IPS-NIHi7 (cell line): ENCODE measurements at regions not wholly inside any gene's neighbourhood (a gene's known extent, or its start where the extent isn't known, plus 50 kb on each side); places are given as distances from the start of the nearest gene placed in this dataset.
"Not testable (repeated sequence)": the region's sequence is repeated elsewhere in the genome, so short reads cannot be mapped to it uniquely, and the experiment has no call there.

Experiments
- DNase-seq: peaks from one replicate; pipeline ENCODE4 v3.0.0; 2012; ENCODE audit warnings: mixed read lengths; ENCODE audit errors: extremely low spot score

GRCh38 chr5:12578803-12579202 lies 674.6 kb upstream of the CTNND2 start:
- DNase-seq: not testable (repeated sequence)

DNA sequence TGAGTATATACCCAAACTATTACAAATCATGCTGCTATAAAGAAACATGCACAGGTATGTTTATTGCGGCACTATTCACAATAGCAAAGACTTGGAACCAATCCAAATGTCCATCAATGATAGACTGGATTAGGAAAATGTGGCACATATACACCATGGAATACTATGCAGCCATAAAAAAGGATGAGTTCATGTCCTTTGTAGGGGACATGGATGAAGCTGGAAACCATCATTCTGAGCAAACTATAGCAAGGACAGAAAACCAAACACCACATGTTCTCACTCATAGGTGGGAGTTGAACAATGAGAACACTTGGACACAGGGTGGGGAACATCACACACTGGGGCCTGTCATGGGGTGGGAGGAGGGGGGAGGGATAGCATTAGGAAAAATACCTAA lies 672.7 kb upstream of the CTNND2 start:
- not testable (repeated sequence) for DNase-seq

DNA sequence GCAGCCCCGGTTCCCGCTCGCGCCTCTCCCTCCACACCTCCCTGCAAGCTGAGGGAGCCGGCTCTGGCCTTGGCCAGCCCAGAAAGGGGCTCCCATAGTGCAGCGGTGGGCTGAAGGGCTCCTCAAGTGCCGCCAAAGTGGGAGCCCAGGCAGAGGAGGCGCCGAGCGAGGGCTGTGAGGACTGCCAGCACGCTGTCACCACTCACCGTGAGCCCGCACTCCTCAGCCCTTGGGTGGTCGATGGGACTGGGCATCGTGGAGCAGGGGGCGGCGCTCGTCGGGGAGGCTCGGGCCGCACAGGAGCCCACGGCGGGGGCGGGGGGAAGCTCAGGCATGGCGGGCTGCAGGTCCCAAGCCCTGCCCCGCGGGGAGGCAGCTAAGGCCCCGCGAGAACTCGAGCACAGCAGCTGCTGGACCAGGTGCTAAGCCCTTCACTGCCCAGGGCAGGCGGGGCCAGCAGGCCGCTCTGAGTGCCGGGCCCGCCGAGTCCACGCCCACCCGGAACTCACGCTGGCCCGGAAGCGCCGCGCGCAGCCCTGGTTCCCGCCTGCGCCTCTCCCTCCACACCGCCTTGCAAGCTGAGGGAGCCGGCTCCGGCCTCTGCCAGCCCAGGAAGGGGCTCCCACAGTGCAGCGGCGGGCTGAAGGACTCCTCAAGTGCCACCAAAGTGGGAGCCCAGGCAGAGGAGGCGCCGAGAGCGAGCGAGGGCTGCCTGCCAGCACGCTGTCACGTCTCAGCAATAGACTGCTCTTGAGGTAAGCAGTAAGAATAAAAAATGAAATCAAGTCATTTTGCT lies 670.2 kb upstream of the CTNND2 start:
- not testable (repeated sequence) for DNase-seq

DNA sequence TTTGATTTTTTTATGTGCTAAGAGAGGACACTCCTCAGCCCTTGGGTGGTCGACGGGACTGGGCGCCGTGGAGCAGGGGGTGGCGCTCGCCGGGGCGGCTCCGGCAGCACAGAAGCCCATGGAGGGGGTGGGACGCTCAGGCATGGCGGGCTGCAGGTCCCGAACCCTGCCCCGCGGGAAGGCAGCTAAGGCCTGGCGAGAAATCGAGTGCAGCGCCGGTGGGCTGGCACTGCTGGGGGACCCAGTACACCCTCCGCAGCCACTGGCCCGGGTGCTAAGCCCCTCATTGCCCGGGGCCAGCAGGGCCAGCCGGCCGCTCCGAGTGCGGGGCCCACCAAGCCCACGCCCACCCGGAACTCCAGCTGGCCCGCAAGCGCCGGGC lies 669.7 kb upstream of the CTNND2 start:
- not testable (repeated sequence) for DNase-seq

- no peak for DNase-seq
These were observed 666.4 kb upstream of the CTNND2 start for GRCh38 chr5:12570688-12571087.

DNA sequence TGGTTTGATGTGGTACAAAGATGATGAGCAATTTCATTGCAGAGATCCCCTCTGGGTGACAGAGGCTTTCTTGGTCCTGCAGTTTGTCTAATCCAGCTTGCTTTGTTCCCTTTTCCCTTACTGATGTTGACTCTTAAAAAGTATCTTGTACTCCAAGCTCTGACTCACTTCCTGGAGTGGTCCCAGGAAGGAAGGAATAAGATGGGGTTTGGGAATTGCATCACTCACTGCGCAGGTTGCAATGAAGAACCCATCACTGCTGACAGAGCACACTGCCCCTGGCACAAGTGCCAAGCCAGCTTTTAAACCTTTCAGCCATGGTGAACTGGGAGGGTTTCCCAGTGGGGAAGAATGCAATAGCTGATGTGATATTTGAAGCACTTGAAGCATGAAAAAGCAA lies 662.2 kb upstream of the CTNND2 start:
- no peak for DNase-seq

- DNase-seq: no peak
These were observed 652.8 kb upstream of the CTNND2 start for GRCh38 chr5:12557012-12557411.

GRCh38 chr5:12526113-12526512 lies 621.9 kb upstream of the CTNND2 start:
- DNase-seq: no peak

DNA sequence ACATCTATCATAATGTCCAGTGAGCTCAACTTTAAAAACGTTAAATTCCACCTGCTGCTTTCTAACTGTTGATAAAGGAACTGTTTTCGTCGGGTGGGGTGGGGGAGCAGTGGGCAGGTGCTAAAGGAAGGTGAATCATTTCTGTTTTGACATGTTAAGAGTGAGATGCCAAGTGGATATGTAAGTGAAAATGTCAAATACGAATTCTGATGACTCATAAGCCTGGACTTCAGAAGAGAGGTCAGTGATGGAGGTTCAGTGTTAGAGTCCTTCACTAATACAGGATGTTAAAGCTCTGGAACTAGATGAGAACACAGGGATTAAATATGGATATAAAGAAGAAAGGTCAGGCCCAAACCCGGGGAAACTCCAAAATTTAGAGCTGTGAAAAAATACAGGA lies 617.9 kb upstream of the CTNND2 start:
- no peak for DNase-seq

GRCh38 chr5:12504983-12505382 lies 600.7 kb upstream of the CTNND2 start:
- DNase-seq: not testable (repeated sequence)

GRCh38 chr5:12488161-12488560 lies 583.9 kb upstream of the CTNND2 start:
- DNase-seq: no peak

DNA sequence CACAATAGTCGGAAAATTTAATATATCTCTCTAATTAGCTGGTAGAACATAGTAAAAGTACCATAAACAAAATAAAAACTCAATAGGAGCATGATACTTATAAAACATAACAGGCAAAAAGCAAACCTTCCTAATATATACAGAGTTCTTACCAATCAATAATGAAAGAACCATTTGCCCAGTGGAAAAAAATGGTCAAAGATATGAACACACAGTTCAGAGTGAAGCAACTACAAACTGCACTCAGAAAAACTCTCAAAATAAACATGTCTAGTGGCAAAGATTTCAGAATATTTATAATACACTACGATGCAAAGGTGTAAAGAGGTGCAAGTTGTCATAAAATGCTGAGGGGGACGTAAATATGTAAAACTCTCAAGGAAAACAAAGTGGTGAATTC lies 576.2 kb upstream of the CTNND2 start:
- no peak for DNase-seq

GRCh38 chr5:12477554-12477953 lies 573.3 kb upstream of the CTNND2 start:
- DNase-seq: no peak

GRCh38 chr5:12467799-12468198 lies 563.6 kb upstream of the CTNND2 start:
- DNase-seq: no peak

DNA sequence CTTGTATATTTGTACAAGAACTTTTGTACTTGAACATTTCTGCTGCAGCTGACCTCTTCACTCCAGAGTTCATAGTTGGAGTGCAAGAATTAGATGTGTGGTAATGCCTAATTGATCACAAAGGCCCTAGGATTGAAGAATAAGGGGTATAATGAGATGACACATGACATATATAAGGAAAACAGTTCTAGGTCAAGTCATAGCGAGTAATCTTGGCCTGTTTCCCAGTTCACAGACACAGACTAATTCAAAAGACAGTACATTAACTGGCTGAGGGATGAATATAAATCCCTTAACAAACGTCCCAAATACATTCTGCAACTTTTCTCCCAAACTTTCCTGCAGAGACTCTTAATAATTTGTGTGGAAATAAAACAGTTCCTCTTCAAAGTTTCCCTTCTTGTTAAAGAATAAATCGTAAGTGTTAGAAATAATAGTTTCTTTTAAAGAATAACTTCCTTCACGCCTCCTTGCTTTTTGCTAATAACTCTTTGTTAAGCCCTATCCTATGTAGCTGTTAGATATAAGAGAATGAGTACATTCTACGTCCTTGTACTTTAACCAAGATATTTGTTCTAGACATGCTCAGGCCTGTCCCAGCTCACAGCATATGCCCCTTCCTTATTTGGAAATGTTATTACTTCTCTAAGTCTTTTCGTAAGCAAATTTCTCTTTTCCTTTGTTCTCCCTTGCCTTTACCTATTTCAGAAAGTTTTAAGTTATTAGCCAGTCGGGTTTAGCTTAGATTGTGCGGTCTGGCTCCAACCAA lies 556.4 kb upstream of the CTNND2 start:
- DNase-seq: no peak

DNA sequence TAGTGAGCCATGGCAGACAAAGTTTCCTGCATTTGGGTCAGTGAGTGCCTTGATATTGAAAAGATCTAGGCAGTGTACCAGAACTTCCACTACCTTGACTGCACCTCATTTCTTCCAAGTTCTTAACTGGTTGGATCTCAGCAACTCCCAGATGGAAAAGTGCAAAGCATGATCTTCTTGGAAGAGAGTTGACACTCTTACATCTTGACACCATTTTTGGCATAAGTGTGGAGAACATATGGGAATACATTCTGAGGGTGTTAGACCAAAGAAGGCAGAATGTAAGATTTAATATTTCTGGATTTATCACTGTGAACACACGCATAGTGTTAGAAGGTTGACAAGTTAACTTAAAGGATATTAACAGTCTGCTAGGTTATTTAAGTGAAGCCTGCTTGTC lies 555.1 kb upstream of the CTNND2 start:
- DNase-seq: no peak

GRCh38 chr5:12419075-12419474 lies 514.8 kb upstream of the CTNND2 start:
- DNase-seq: no peak

DNA sequence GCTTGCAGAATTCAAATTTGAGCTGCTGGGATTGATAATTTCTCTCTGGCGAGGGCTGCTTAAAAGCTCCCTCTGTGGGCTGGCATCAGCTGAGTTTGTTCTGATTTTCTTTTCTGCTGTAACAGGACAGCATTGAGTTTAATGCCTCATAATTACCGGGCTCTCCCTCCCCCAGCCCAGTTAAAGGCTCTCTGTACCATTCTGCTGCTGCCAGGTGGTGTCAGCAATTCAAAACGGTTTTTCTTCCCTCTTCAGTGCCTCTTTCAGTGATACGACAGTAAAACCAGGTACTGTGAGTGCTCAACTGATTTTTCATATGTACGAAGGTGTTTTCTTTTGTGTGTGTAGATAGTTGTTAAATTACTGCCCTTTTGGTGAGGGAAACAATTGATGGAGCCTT lies 509.3 kb upstream of the CTNND2 start:
- no peak for DNase-seq

- no peak for DNase-seq
These were observed 508.8 kb upstream of the CTNND2 start for GRCh38 chr5:12413075-12413474.

GRCh38 chr5:12399868-12400267 lies 495.6 kb upstream of the CTNND2 start:
- DNase-seq: no peak

- no peak for DNase-seq
These were observed 488.0 kb upstream of the CTNND2 start for GRCh38 chr5:12392246-12392645.

GRCh38 chr5:12385095-12385494 lies 480.8 kb upstream of the CTNND2 start:
- DNase-seq: no peak

- DNase-seq: no peak
These were observed 479.8 kb upstream of the CTNND2 start for GRCh38 chr5:12384005-12384404.
